GM23248 (cell line): ENCODE measurements at regions not wholly inside any gene's neighbourhood (a gene's known extent, or its start where the extent isn't known, plus 50 kb on each side); places are given as distances from the start of the nearest gene placed in this dataset.
"Not testable (repeated sequence)": the region's sequence is repeated elsewhere in the genome, so short reads cannot be mapped to it uniquely, and the experiment has no call there.

Source experiments
- DNase-seq: peaks from one replicate; pipeline ENCODE4 v3.0.0-alpha.2; 2015
- H2AFZ ChIP-seq: fragments of 200-600 bp; sonication (generic); 2 replicates; pipeline ENCODE4 v1.6.1; 2016; ENCODE audit warnings: antibody characterized with exemption
- H3F3A ChIP-seq: fragments of 200-600 bp; sonication (generic); 2 replicates; pipeline ENCODE4 v1.6.1; 2016; ENCODE audit warnings: mild to moderate bottlenecking, antibody characterized with exemption, mixed run types; ENCODE audit not compliant: insufficient read depth
- H3K27ac ChIP-seq: fragments of 200-600 bp; sonication (generic); 2 replicates; pipeline ENCODE4 v1.5.1; 2016; ENCODE audit warnings: mild to moderate bottlenecking
- H3K27me3 ChIP-seq: fragments of 200-600 bp; sonication (generic); replicated peaks from 2 replicates; pipeline ENCODE4 v1.6.1; 2016; ENCODE audit warnings: mild to moderate bottlenecking; ENCODE audit not compliant: insufficient read depth
- H3K36me3 ChIP-seq: fragments of 200-600 bp; sonication (generic); 2 replicates; pipeline ENCODE4 v1.6.1; 2016; ENCODE audit warnings: low read depth, mild to moderate bottlenecking
- H3K4me1 ChIP-seq: fragments of 200-600 bp; sonication (generic); 2 replicates; pipeline ENCODE4 v1.6.1; 2016; ENCODE audit warnings: mild to moderate bottlenecking; ENCODE audit not compliant: insufficient read depth
- H3K4me2 ChIP-seq: fragments of 200-600 bp; sonication (generic); one replicate; pipeline ENCODE4 v1.6.1; 2016; ENCODE audit warnings: mild to moderate bottlenecking; ENCODE audit not compliant: unreplicated experiment
- H3K4me3 ChIP-seq: fragments of 200-600 bp; sonication (generic); 2 replicates; pipeline ENCODE4 v1.5.1; 2016; ENCODE audit warnings: mild to moderate bottlenecking
- H3K79me2 ChIP-seq: fragments of 200-600 bp; sonication (generic); 2 replicates; pipeline ENCODE4 v1.6.1; 2016; ENCODE audit warnings: mild to moderate bottlenecking; ENCODE audit not compliant: insufficient read depth
- H3K9ac ChIP-seq: fragments of 200-600 bp; sonication (generic); 2 replicates; pipeline ENCODE4 v1.6.1; 2016; ENCODE audit warnings: mild to moderate bottlenecking
- H3K9me2 ChIP-seq: fragments of 200-600 bp; sonication (generic); 2 replicates; pipeline ENCODE4 v1.6.1; 2016; ENCODE audit warnings: mixed run types, mild to moderate bottlenecking, moderate library complexity; ENCODE audit not compliant: insufficient read depth
- H3K9me3 ChIP-seq: fragments of 200-600 bp; sonication (generic); one replicate; pipeline ENCODE4 v1.6.1; 2017; ENCODE audit warnings: low read depth
- H4K20me1 ChIP-seq: fragments of 200-600 bp; sonication (generic); 2 replicates; pipeline ENCODE4 v1.6.0; 2016; ENCODE audit not compliant: insufficient read depth
- EZH2 ChIP-seq: fragments of 200-600 bp; sonication (generic); IDR thresholded peaks from 2 replicates; pipeline ENCODE4 v1.6.1; 2018; ENCODE audit warnings: antibody characterized with exemption, mild to moderate bottlenecking; ENCODE audit not compliant: insufficient read depth, poor library complexity, severe bottlenecking
- EZH2phosphoT487 ChIP-seq: fragments of 200-600 bp; sonication (generic); IDR thresholded peaks from 2 replicates; pipeline ENCODE4 v1.6.1; 2018; ENCODE audit warnings: antibody characterized with exemption, moderate library complexity, mild to moderate bottlenecking, low read depth; ENCODE audit not compliant: insufficient read depth
- WGBS, 2 experiments: methylation state at CpG; one replicate each; pipeline ENCODE4 v1.1.6; 2015 to 2017; ENCODE audit warnings: low lambda C conversion rate in 2 of 2, low coverage in 1 of 2; ENCODE audit errors: missing lambda C conversion rate in 2 of 2; 5-methylcytosine and 5-hydroxymethylcytosine counted together
- in situ Hi-C: fragments of 300-500 bp; cut with MboI; formaldehyde crosslinking; loops from 2 replicates; pipeline ENCODE4 v1.15.0; 2020

GRCh38 chr15:92803536-92803851 lies 96.6 kb upstream of the CHD2 start:
- no peak for TF ChIP-seq EZH2phosphoT487
- TF ChIP-seq EZH2, result no peak
- no peak overlapping the region for H2AFZ ChIP-seq
- no peaks in the 10 kb centered on the region for H3K9me2 ChIP-seq
- H3K4me2 ChIP-seq, result no peak overlapping the region
- H3K27me3 ChIP-seq, result no peaks in the 10 kb centered on the region
- H4K20me1 ChIP-seq, result no peaks in the 10 kb centered on the region
- H3K79me2 ChIP-seq, result peaks cover 41% of the 10 kb centered on the region
- 0 out of 2 replicates have a peak overlapping the region, but pooled peaks have one; percentile 18 for H3K4me3 ChIP-seq
- no peak for DNase-seq
- H3K4me1 ChIP-seq, result peaks cover 47% of the 10 kb centered on the region
- H3K9me3 ChIP-seq, result no peaks in the 10 kb centered on the region
- no peaks in the 10 kb centered on the region for H3K36me3 ChIP-seq
- in situ Hi-C loops, result loop anchor here (10.0 kb wide), 1 partner anchor 101 kb away; the partner anchor contains the start of gene CHD2
- H3K27ac ChIP-seq, result peak overlapping the region; percentile 95
- H3F3A ChIP-seq, result peaks cover 45% of the 10 kb centered on the region
- WGBS, 2 experiments, result 0% methylated on average over 1 of the region's 1 CpG
- peak overlapping the region; percentile 24; the same call in 1 of the 2 replicates for H3K9ac ChIP-seq

GRCh38 chr15:92803852-92804609 lies 96.1 kb upstream of the CHD2 start:
- Histone ChIP-seq H3K4me1 (peaks cover 52% of the 10 kb centered on the region), H3K27ac (peak overlapping the region; percentile 95), H3K79me2 (peaks cover 41% of the 10 kb centered on the region), H3K27me3 (no peaks in the 10 kb centered on the region), H3K36me3 (no peaks in the 10 kb centered on the region), H3K9ac (peak overlapping the region; percentile 75), H4K20me1 (no peaks in the 10 kb centered on the region), H3K9me2 (no peaks in the 10 kb centered on the region), H3K9me3 (no peaks in the 10 kb centered on the region), H3F3A (peaks cover 45% of the 10 kb centered on the region), H2AFZ (peak overlapping the region; percentile 45), H3K4me2 (peak overlapping the region; percentile 18), H3K4me3 (no peak overlapping the region)
- DNase-seq, result peak; percentile 99
- 0 to 1% methylated on average over 5 of the region's 5 CpGs for WGBS, 2 experiments
- TF ChIP-seq EZH2 (no peak), EZH2phosphoT487 (no peak)
- in situ Hi-C loops, result loop anchor here (10.0 kb wide), 1 partner anchor 101 kb away; the partner anchor contains the start of gene CHD2

- H3K9ac ChIP-seq, result peak overlapping the region; percentile 75
- DNase-seq, H3K36me3 ChIP-seq, H3K9me3 ChIP-seq, H4K20me1 ChIP-seq, H3K9me2 ChIP-seq, H3K27me3 ChIP-seq, H3K4me3 ChIP-seq: not testable (repeated sequence)
- peaks cover 45% of the 10 kb centered on the region for H3F3A ChIP-seq
- peak overlapping the region; percentile 18 for H3K4me2 ChIP-seq
- 95% methylated on average over 5 of the region's 5 CpGs for WGBS, 2 experiments
- H3K79me2 ChIP-seq, result peaks cover 41% of the 10 kb centered on the region
- H3K27ac ChIP-seq, result peak overlapping the region; percentile 95
- peaks cover 53% of the 10 kb centered on the region for H3K4me1 ChIP-seq
- H2AFZ ChIP-seq, result peak overlapping the region; percentile 45; the same call in 1 of the 2 replicates
- in situ Hi-C loops, result loop anchor here (10.0 kb wide), 1 partner anchor 100 kb away; the partner anchor contains the start of gene CHD2
Observed at GRCh38 chr15:92804610-92804936, 95.6 kb upstream of the CHD2 start.

GRCh38 chr15:92805080-92805690 lies 94.9 kb upstream of the CHD2 start:
- TF ChIP-seq EZH2phosphoT487 (no peak), EZH2 (no peak)
- Histone ChIP-seq H3K27me3 (no peaks in the 10 kb centered on the region), H3K4me3 (no peak overlapping the region), H3K36me3 (no peaks in the 10 kb centered on the region), H2AFZ (no peak overlapping the region), H3K27ac (peak overlapping the region; percentile 95), H3K9me2 (no peaks in the 10 kb centered on the region), H3K9ac (peak overlapping the region; percentile 75), H3K4me1 (peaks cover 59% of the 10 kb centered on the region), H3K9me3 (no peaks in the 10 kb centered on the region), H4K20me1 (no peaks in the 10 kb centered on the region), H3F3A (peaks cover 50% of the 10 kb centered on the region), H3K79me2 (peaks cover 35% of the 10 kb centered on the region), H3K4me2 (peak overlapping the region; percentile 18)
- DNase-seq, result peak; percentile 12
- 83 to 84% methylated on average over 10 of the region's 10 CpGs for WGBS, 2 experiments
- in situ Hi-C loops, result loop anchor here (10.0 kb wide), 1 partner anchor 100 kb away; the partner anchor contains the start of gene CHD2

- H3K9me2 ChIP-seq, H4K20me1 ChIP-seq, H3K4me2 ChIP-seq, H3K27ac ChIP-seq, H3K9me3 ChIP-seq, H3K36me3 ChIP-seq, DNase-seq, H3K27me3 ChIP-seq, H3K4me3 ChIP-seq, H2AFZ ChIP-seq, H3K9ac ChIP-seq: not testable (repeated sequence)
- Histone ChIP-seq H3K4me1 (peaks cover 56% of the 10 kb centered on the region), H3F3A (peaks cover 51% of the 10 kb centered on the region), H3K79me2 (peaks cover 29% of the 10 kb centered on the region)
- 97 to 99% methylated on average over 11 of the region's 11 CpGs for WGBS, 2 experiments
- in situ Hi-C loops, result loop anchor here (10.0 kb wide), 1 partner anchor 99 kb away; the partner anchor contains the start of gene CHD2
Observed at GRCh38 chr15:92806171-92806570, 94.0 kb upstream of the CHD2 start.
